ENCODE measurements at regions not wholly inside any gene's neighbourhood (a gene's known extent, or its start where the extent isn't known, plus 50 kb on each side); places are given as distances from the start of the nearest gene placed in this dataset.

GRCh38 chr7:115113131-115113530 is 191.2 kb downstream of the MDFIC start:
- Histone ChIP-seq H3F3A (ENCODE audit: control insufficient read depth, insufficient read depth) (no peaks in the 10 kb centered on the region), H3K9me3 (ENCODE audit: control insufficient read depth, insufficient read depth, low read length) (no peaks in the 10 kb centered on the region), H3K79me2 (ENCODE audit: control insufficient read depth, low read length) (no peaks in the 10 kb centered on the region), H3K27me3 (ENCODE audit: control insufficient read depth, low read length) (no peaks in the 10 kb centered on the region), H4K20me1 (ENCODE audit: control insufficient read depth, insufficient read depth, low read depth, low read length) (no peaks in the 10 kb centered on the region), H3K4me1 (ENCODE audit: control insufficient read depth, low read length) (no peaks in the 10 kb centered on the region), H3K4me3 (ENCODE audit: low read length) (no peak overlapping the region), H3K27ac (ENCODE audit: low read depth, low read length) (no peak overlapping the region), H3K4me2 (ENCODE audit: low read length) (no peak overlapping the region), H3K36me3 (ENCODE audit: control insufficient read depth, low read length) (no peaks in the 10 kb centered on the region), H3K9me2 (replicated peaks; ENCODE audit: control insufficient read depth, low read length) (no peaks in the 10 kb centered on the region)
- TF ChIP-seq EZH2phosphoT487 (IDR thresholded peaks at IDR 0.05; ENCODE audit: borderline replicate concordance, low read length): no peak
- TF ChIP-seq CTCF (IDR thresholded peaks at IDR 0.05; ENCODE audit: low read depth, low read length, poor library complexity, severe bottlenecking): no peak

- no peak overlapping the region for H3K27ac ChIP-seq (ENCODE audit: low read depth, low read length)
- no peaks in the 10 kb centered on the region for H4K20me1 ChIP-seq (ENCODE audit: control insufficient read depth, insufficient read depth, low read depth, low read length)
- no peaks in the 10 kb centered on the region for H3K9me2 ChIP-seq (replicated peaks; ENCODE audit: control insufficient read depth, low read length)
- no peaks in the 10 kb centered on the region for H3K4me1 ChIP-seq (ENCODE audit: control insufficient read depth, low read length)
- H3K4me2 ChIP-seq (ENCODE audit: low read length): no peak overlapping the region
- TF ChIP-seq CTCF (IDR thresholded peaks at IDR 0.05; ENCODE audit: low read depth, low read length, poor library complexity, severe bottlenecking) (no peak), EZH2phosphoT487 (IDR thresholded peaks at IDR 0.05; ENCODE audit: borderline replicate concordance, low read length) (no peak)
- H3K27me3 ChIP-seq (ENCODE audit: control insufficient read depth, low read length): no peaks in the 10 kb centered on the region
- H3K9me3 ChIP-seq (ENCODE audit: control insufficient read depth, insufficient read depth, low read length): no peaks in the 10 kb centered on the region
- no peaks in the 10 kb centered on the region for H3K79me2 ChIP-seq (ENCODE audit: control insufficient read depth, low read length)
- H3K36me3 ChIP-seq (ENCODE audit: control insufficient read depth, low read length): no peaks in the 10 kb centered on the region
- no peaks in the 10 kb centered on the region for H3F3A ChIP-seq (ENCODE audit: control insufficient read depth, insufficient read depth)
- no peak overlapping the region for H3K4me3 ChIP-seq (ENCODE audit: low read length)
Observed at GRCh38 chr7:115110523-115110922, 188.6 kb downstream of the MDFIC start.

- no peaks in the 10 kb centered on the region for H3F3A ChIP-seq (ENCODE audit: control insufficient read depth, insufficient read depth)
- no peaks in the 10 kb centered on the region for H3K79me2 ChIP-seq (ENCODE audit: control insufficient read depth, low read length)
- H3K4me2 ChIP-seq (ENCODE audit: low read length): no peak overlapping the region
- no peaks in the 10 kb centered on the region for H3K9me3 ChIP-seq (ENCODE audit: control insufficient read depth, insufficient read depth, low read length)
- H3K36me3 ChIP-seq (ENCODE audit: control insufficient read depth, low read length): no peaks in the 10 kb centered on the region
- no peaks in the 10 kb centered on the region for H3K9me2 ChIP-seq (replicated peaks; ENCODE audit: control insufficient read depth, low read length)
- H3K27me3 ChIP-seq (ENCODE audit: control insufficient read depth, low read length): no peaks in the 10 kb centered on the region
- H3K4me3 ChIP-seq (ENCODE audit: low read length): no peak overlapping the region
- no peaks in the 10 kb centered on the region for H3K4me1 ChIP-seq (ENCODE audit: control insufficient read depth, low read length)
- H3K27ac ChIP-seq (ENCODE audit: low read depth, low read length): no peak overlapping the region
- no peaks in the 10 kb centered on the region for H4K20me1 ChIP-seq (ENCODE audit: control insufficient read depth, insufficient read depth, low read depth, low read length)
- TF ChIP-seq CTCF (IDR thresholded peaks at IDR 0.05; ENCODE audit: low read depth, low read length, poor library complexity, severe bottlenecking): no peak
- no peak for TF ChIP-seq EZH2phosphoT487 (IDR thresholded peaks at IDR 0.05; ENCODE audit: borderline replicate concordance, low read length)
Observed at GRCh38 chr7:115106316-115106715, 184.4 kb downstream of the MDFIC start.

- Histone ChIP-seq H3K4me3 (ENCODE audit: low read length) (no peak overlapping the region), H3K27ac (ENCODE audit: low read depth, low read length) (no peak overlapping the region)
- TF ChIP-seq EZH2phosphoT487 (IDR thresholded peaks at IDR 0.05; ENCODE audit: borderline replicate concordance, low read length) (no peak), CTCF (IDR thresholded peaks at IDR 0.05; ENCODE audit: low read depth, low read length, poor library complexity, severe bottlenecking) (no peak)
Observed at GRCh38 chr7:115102738-115103137, 180.8 kb downstream of the MDFIC start.

More at GRCh38 chr7:115102738-115103137, 180.8 kb downstream of the MDFIC start:
- Histone ChIP-seq H3K27me3 (ENCODE audit: control insufficient read depth, low read length) (no peaks in the 10 kb centered on the region), H3K79me2 (ENCODE audit: control insufficient read depth, low read length) (no peaks in the 10 kb centered on the region), H3K4me1 (ENCODE audit: control insufficient read depth, low read length) (no peaks in the 10 kb centered on the region), H3F3A (ENCODE audit: control insufficient read depth, insufficient read depth) (no peaks in the 10 kb centered on the region), H4K20me1 (ENCODE audit: control insufficient read depth, insufficient read depth, low read depth, low read length) (no peaks in the 10 kb centered on the region), H3K4me2 (ENCODE audit: low read length) (no peak overlapping the region), H3K36me3 (ENCODE audit: control insufficient read depth, low read length) (no peaks in the 10 kb centered on the region), H3K9me3 (ENCODE audit: control insufficient read depth, insufficient read depth, low read length) (no peaks in the 10 kb centered on the region), H3K9me2 (replicated peaks; ENCODE audit: control insufficient read depth, low read length) (no peaks in the 10 kb centered on the region)
